ENCODE measurements at regions not wholly inside any gene's neighbourhood (a gene's known extent, or its start where the extent isn't known, plus 50 kb on each side); places are given as distances from the start of the nearest gene placed in this dataset.

- Histone ChIP-seq H3K23me2 (ENCODE audit: insufficient read length, low read depth, low read length, poor library complexity, severe bottlenecking) (no peaks in the 10 kb centered on the region), H3K4me1 (ENCODE audit: insufficient read depth, low read length) (no peaks in the 10 kb centered on the region), H2BK120ac (ENCODE audit: low read depth, low read length, poor library complexity, severe bottlenecking) (no peak overlapping the region), H2BK20ac (ENCODE audit: low read depth, low read length, poor library complexity, severe bottlenecking) (no peak overlapping the region), H2BK15ac (ENCODE audit: low read depth, low read length) (no peak overlapping the region), H4K91ac (ENCODE audit: insufficient read length, low read depth, low read length) (no peak overlapping the region), H3K79me1 (ENCODE audit: insufficient read depth, low read depth, low read length, poor library complexity, severe bottlenecking) (no peaks in the 10 kb centered on the region), H3K56ac (ENCODE audit: insufficient read length, low read depth, low read length) (no peak overlapping the region), H3K4me2 (ENCODE audit: insufficient read depth, insufficient read length, low read length) (no peak overlapping the region), H3K18ac (ENCODE audit: insufficient read length, low read depth, low read length) (no peak overlapping the region), H3K23ac (ENCODE audit: insufficient read length, low read depth, low read length) (no peak overlapping the region), H2BK12ac (ENCODE audit: insufficient read length, low read depth, low read length) (no peak overlapping the region), H4K20me1 (ENCODE audit: control insufficient read depth, insufficient read depth, insufficient read length) (no peaks in the 10 kb centered on the region), H3K9me3 (ENCODE audit: control insufficient read depth, low read depth, low read length) (no peaks in the 10 kb centered on the region), H2AFZ (ENCODE audit: low read length) (no peak overlapping the region), H4K8ac (replicated peaks; ENCODE audit: insufficient read length, low read depth, low read length) (no peak overlapping the region), H3K14ac (ENCODE audit: insufficient read depth, low read length) (no peak overlapping the region), H4K5ac (ENCODE audit: insufficient read length, low read depth, low read length) (no peak overlapping the region), H3K27ac (ENCODE audit: insufficient read length, low read depth, low read length) (no peak overlapping the region), H3K79me2 (ENCODE audit: insufficient read depth, low read length) (no peaks in the 10 kb centered on the region), H3K27me3 (ENCODE audit: insufficient read depth, low read length) (no peaks in the 10 kb centered on the region), H2BK5ac (ENCODE audit: insufficient read length, low read length) (no peak overlapping the region), H3K9ac (ENCODE audit: extremely low read depth, insufficient read length, low read length) (no peak overlapping the region), H3T11ph (ENCODE audit: low read length) (no peak overlapping the region), H2AK5ac (ENCODE audit: insufficient read length, low read length) (no peak overlapping the region), H3K4ac (ENCODE audit: low read depth, low read length) (no peak overlapping the region)
- Mint-ChIP-seq H3K9me3 (no peaks in the 10 kb centered on the region), H3K27ac (no peak overlapping the region), H3K4me1 (peaks cover 26 to 27% of the 10 kb centered on the region in 2 experiments), H3K4me3 (no peak overlapping the region), H3K36me3 (ENCODE audit: insufficient read depth in 1 of 3, low read depth in 3 of 3) (no peaks in the 10 kb centered on the region), H3K27me3 (ENCODE audit: low read depth) (no peaks in the 10 kb centered on the region)
- no peak for DNase-seq
- TF ChIP-seq, protein P1, sequence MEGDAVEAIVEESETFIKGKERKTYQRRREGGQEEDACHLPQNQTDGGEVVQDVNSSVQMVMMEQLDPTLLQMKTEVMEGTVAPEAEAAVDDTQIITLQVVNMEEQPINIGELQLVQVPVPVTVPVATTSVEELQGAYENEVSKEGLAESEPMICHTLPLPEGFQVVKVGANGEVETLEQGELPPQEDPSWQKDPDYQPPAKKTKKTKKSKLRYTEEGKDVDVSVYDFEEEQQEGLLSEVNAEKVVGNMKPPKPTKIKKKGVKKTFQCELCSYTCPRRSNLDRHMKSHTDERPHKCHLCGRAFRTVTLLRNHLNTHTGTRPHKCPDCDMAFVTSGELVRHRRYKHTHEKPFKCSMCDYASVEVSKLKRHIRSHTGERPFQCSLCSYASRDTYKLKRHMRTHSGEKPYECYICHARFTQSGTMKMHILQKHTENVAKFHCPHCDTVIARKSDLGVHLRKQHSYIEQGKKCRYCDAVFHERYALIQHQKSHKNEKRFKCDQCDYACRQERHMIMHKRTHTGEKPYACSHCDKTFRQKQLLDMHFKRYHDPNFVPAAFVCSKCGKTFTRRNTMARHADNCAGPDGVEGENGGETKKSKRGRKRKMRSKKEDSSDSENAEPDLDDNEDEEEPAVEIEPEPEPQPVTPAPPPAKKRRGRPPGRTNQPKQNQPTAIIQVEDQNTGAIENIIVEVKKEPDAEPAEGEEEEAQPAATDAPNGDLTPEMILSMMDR (conservative IDR thresholded peaks at IDR 0.05), result no peak
Measured at GRCh38 chr18:56505971-56506370, 132.4 kb downstream of the TXNL1 start.
